SK-N-MC (cell line): ENCODE measurements at regions not wholly inside any gene's neighbourhood (a gene's known extent, or its start where the extent isn't known, plus 50 kb on each side); places are given as distances from the start of the nearest gene placed in this dataset.

Experiments
- DNase-seq: peaks from one replicate; pipeline ENCODE4 v3.0.0-alpha.2; 2011; ENCODE audit warnings: low read depth, low spot score
- H3K27ac ChIP-seq: fragments of 200-600 bp; sonication (generic); 2 replicates; pipeline ENCODE4 v1.5.1; 2016; ENCODE audit warnings: mixed run types
- H3K36me3 ChIP-seq: fragments of 200-600 bp; sonication (generic); 2 replicates; pipeline ENCODE4 v1.6.1; 2017; ENCODE audit warnings: antibody characterized with exemption, low read length, mixed read lengths; ENCODE audit not compliant: insufficient read depth
- H3K4me3 ChIP-seq: fragments of 200-600 bp; sonication (generic); 2 replicates; pipeline ENCODE4 v1.5.1; 2016
- H3K9ac ChIP-seq: fragments of 200-600 bp; sonication (generic); 2 replicates; pipeline ENCODE4 v1.8.0; 2017; ENCODE audit warnings: mixed run types, mixed read lengths; ENCODE audit not compliant: insufficient read length
- H3K9me3 ChIP-seq: fragments of 200-600 bp; sonication (generic); 2 replicates; pipeline ENCODE4 v1.6.1; 2017; ENCODE audit warnings: low read depth, mild to moderate bottlenecking, antibody characterized with exemption, low read length, moderate library complexity, mixed read lengths
- EZH2 ChIP-seq: fragments of 200-600 bp; sonication (generic); IDR thresholded peaks from one replicate; pipeline ENCODE4 v1.6.1; 2017; ENCODE audit warnings: antibody characterized with exemption
- FOXP2 ChIP-seq: optimal IDR thresholded peaks from 2 replicates; pipeline ENCODE3; 2011; ENCODE audit warnings: mild to moderate bottlenecking, moderate library complexity; ENCODE audit not compliant: insufficient read depth; ENCODE audit errors: extremely low read length, control extremely low read depth
- POLR2AphosphoS5 ChIP-seq: IDR thresholded peaks from 2 replicates; pipeline ENCODE4 v1.6.1; 2012; ENCODE audit warnings: mild to moderate bottlenecking, low read depth, low read length, borderline replicate concordance

- H3K4me3 ChIP-seq = peak overlapping the region; percentile 45
These were observed 51.6 kb upstream of the UBL3 start for GRCh38 chr13:29901710-29902631.

More at GRCh38 chr13:29901710-29902631, 51.6 kb upstream of the UBL3 start:
- Histone ChIP-seq H3K9ac (no peak overlapping the region), H3K27ac (no peak overlapping the region), H3K9me3 (no peaks in the 10 kb centered on the region), H3K36me3 (no peaks in the 10 kb centered on the region)
- DNase-seq = peak; percentile 47
- TF ChIP-seq POLR2AphosphoS5 (no peak), FOXP2 (no peak), EZH2 (no peak)
